GM23338 (cell line): ENCODE measurements at regions not wholly inside any gene's neighbourhood (a gene's known extent, or its start where the extent isn't known, plus 50 kb on each side); places are given as distances from the start of the nearest gene placed in this dataset.

ENCODE experiments used
- ATAC-seq: fragments of 200-7000 bp; cut with Tn5 transposase; 3 replicates; pipeline ENCODE4 v1.9.1; 2020
- DNase-seq: peaks from one replicate; pipeline ENCODE4 v3.0.0-alpha.2; 2015; ENCODE audit warnings: low spot score
- H2AFZ ChIP-seq: fragments of 200-600 bp; sonication (generic); 2 replicates; pipeline ENCODE4 v1.8.0; 2016; ENCODE audit warnings: antibody characterized with exemption, mild to moderate bottlenecking, moderate library complexity
- H3F3A ChIP-seq: fragments of 200-600 bp; sonication (generic); replicated peaks from 2 replicates; pipeline ENCODE4 v1.8.0; 2017; ENCODE audit warnings: antibody characterized with exemption, mixed run types, low read depth
- H3K27ac ChIP-seq: fragments of 200-600 bp; sonication (generic); 2 replicates; pipeline ENCODE4 v1.6.1; 2016; ENCODE audit warnings: low read depth
- H3K27me3 ChIP-seq: fragments of 200-600 bp; sonication (generic); 2 replicates; pipeline ENCODE4 v1.8.0; 2016; ENCODE audit warnings: mild to moderate bottlenecking, mixed run types, moderate library complexity; ENCODE audit not compliant: insufficient read depth
- H3K36me3 ChIP-seq: fragments of 200-600 bp; sonication (generic); 2 replicates; pipeline ENCODE4 v1.8.0; 2016; ENCODE audit warnings: mild to moderate bottlenecking; ENCODE audit not compliant: insufficient read depth
- H3K4me1 ChIP-seq: fragments of 200-600 bp; sonication (generic); 2 replicates; pipeline ENCODE4 v1.8.0; 2016; ENCODE audit warnings: mild to moderate bottlenecking, moderate library complexity; ENCODE audit not compliant: insufficient read depth
- H3K4me2 ChIP-seq: fragments of 200-600 bp; sonication (generic); 2 replicates; pipeline ENCODE4 v1.7.1; 2017; ENCODE audit warnings: mixed run types
- H3K4me3 ChIP-seq: fragments of 200-600 bp; sonication (generic); 2 replicates; pipeline ENCODE4 v1.6.1; 2016; ENCODE audit warnings: mixed run types
- H3K79me2 ChIP-seq: fragments of 200-600 bp; sonication (generic); replicated peaks from 2 replicates; pipeline ENCODE4 v1.8.0; 2017; ENCODE audit warnings: mild to moderate bottlenecking; ENCODE audit not compliant: insufficient read depth
- H3K9me2 ChIP-seq: fragments of 200-600 bp; sonication (generic); 2 replicates; pipeline ENCODE4 v1.8.0; 2017; ENCODE audit not compliant: insufficient read depth
- H4K20me1 ChIP-seq: fragments of 200-600 bp; sonication (generic); replicated peaks from 2 replicates; pipeline ENCODE4 v1.8.0; 2017; ENCODE audit warnings: mild to moderate bottlenecking; ENCODE audit not compliant: insufficient read depth
- H3K27ac Mint-ChIP-seq: 2 replicates; pipeline ENCODE4 v1.8.0; 2020; ENCODE audit warnings: inconsistent platforms, mild to moderate bottlenecking, moderate library complexity, mixed read lengths
- H3K27me3 Mint-ChIP-seq: 3 replicates; pipeline ENCODE4 v1.8.0; 2022; ENCODE audit warnings: low read depth, mild to moderate bottlenecking, moderate library complexity, mixed read lengths, inconsistent platforms; ENCODE audit not compliant: insufficient read depth, poor library complexity
- H3K36me3 Mint-ChIP-seq: 3 replicates; pipeline ENCODE4 v1.8.0; 2021; ENCODE audit warnings: low read depth, mild to moderate bottlenecking, inconsistent platforms, moderate library complexity, mixed read lengths
- H3K4me1 Mint-ChIP-seq: 3 replicates; pipeline ENCODE4 v1.8.0; 2020; ENCODE audit warnings: mild to moderate bottlenecking, inconsistent platforms, mixed read lengths
- H3K4me3 Mint-ChIP-seq: 3 replicates; pipeline ENCODE4 v1.8.0; 2021; ENCODE audit warnings: moderate library complexity, mild to moderate bottlenecking, inconsistent platforms, mixed read lengths
- H3K9me3 Mint-ChIP-seq: 3 replicates; pipeline ENCODE4 v1.8.0; 2020; ENCODE audit warnings: moderate library complexity, mild to moderate bottlenecking, inconsistent platforms, mixed read lengths
- CREB1 ChIP-seq: fragments of 250-450 bp; sonication (Bioruptor Pico); IDR thresholded peaks from 2 replicates; pipeline ENCODE4 v1.5.0; 2020; ENCODE audit warnings: low read depth, mild to moderate bottlenecking, moderate library complexity
- EZH2 ChIP-seq: fragments of 200-600 bp; sonication (generic); IDR thresholded peaks from one replicate; pipeline ENCODE4 v1.8.0; 2017; ENCODE audit warnings: antibody characterized with exemption, mild to moderate bottlenecking, low read depth; ENCODE audit not compliant: unreplicated experiment
- EZH2phosphoT487 ChIP-seq: fragments of 200-600 bp; sonication (generic); IDR thresholded peaks from one replicate; pipeline ENCODE4 v1.8.1; 2018; ENCODE audit warnings: antibody characterized with exemption; ENCODE audit not compliant: unreplicated experiment
- JUNB ChIP-seq: IDR thresholded peaks from one replicate; pipeline ENCODE4 v1.6.1; 2016; ENCODE audit warnings: antibody characterized with exemption; ENCODE audit not compliant: unreplicated experiment
- NANOG ChIP-seq: IDR thresholded peaks from 2 replicates; pipeline ENCODE4 v1.6.1; 2016; ENCODE audit warnings: antibody characterized with exemption, borderline replicate concordance
- POLR2AphosphoS5 ChIP-seq: IDR thresholded peaks from 2 replicates; pipeline ENCODE4 v1.6.1; 2016; ENCODE audit warnings: antibody characterized with exemption, low read depth
- STAT1 ChIP-seq: IDR thresholded peaks from one replicate; pipeline ENCODE4 v1.6.1; 2016; ENCODE audit warnings: antibody characterized with exemption; ENCODE audit not compliant: unreplicated experiment
- ZNF114 ChIP-seq: fragments of 250-450 bp; sonication (Bioruptor Pico); IDR thresholded peaks from 2 replicates; pipeline ENCODE4 v1.5.0; 2020; ENCODE audit warnings: mild to moderate bottlenecking, moderate library complexity
- ZNF331 ChIP-seq: fragments of 250-450 bp; sonication (Bioruptor Pico); IDR thresholded peaks from 2 replicates; pipeline ENCODE4 v1.5.0; 2020; ENCODE audit warnings: low read depth, mild to moderate bottlenecking, moderate library complexity
- TF ChIP-seq, protein P1 (sequence below): IDR thresholded peaks from 2 replicates; pipeline ENCODE4 v1.6.1; 2016; ENCODE audit warnings: antibody characterized with exemption
- TF ChIP-seq, protein P2 (sequence below): IDR thresholded peaks from one replicate; pipeline ENCODE4 v1.6.1; 2018; ENCODE audit warnings: antibody characterized with exemption; ENCODE audit not compliant: unreplicated experiment
- TF ChIP-seq, protein P3 (sequence below): fragments of 250-450 bp; sonication (Bioruptor Pico); IDR thresholded peaks from 2 replicates; pipeline ENCODE4 v1.5.0; 2020; ENCODE audit warnings: mild to moderate bottlenecking, moderate library complexity
- TF ChIP-seq, protein P4 (sequence below), 2 experiments: fragments of 200-600 bp in 1 of 2; sonication (generic) in 1 of 2; conservative IDR thresholded peaks; 2 replicates each; pipeline versions ENCODE4 v1.5.1 to v1.6.1; 2016 to 2017; ENCODE audit warnings: antibody characterized with exemption in 2 of 2, low read depth in 2 of 2, mild to moderate bottlenecking in 2 of 2, moderate library complexity in 1 of 2

DNA sequence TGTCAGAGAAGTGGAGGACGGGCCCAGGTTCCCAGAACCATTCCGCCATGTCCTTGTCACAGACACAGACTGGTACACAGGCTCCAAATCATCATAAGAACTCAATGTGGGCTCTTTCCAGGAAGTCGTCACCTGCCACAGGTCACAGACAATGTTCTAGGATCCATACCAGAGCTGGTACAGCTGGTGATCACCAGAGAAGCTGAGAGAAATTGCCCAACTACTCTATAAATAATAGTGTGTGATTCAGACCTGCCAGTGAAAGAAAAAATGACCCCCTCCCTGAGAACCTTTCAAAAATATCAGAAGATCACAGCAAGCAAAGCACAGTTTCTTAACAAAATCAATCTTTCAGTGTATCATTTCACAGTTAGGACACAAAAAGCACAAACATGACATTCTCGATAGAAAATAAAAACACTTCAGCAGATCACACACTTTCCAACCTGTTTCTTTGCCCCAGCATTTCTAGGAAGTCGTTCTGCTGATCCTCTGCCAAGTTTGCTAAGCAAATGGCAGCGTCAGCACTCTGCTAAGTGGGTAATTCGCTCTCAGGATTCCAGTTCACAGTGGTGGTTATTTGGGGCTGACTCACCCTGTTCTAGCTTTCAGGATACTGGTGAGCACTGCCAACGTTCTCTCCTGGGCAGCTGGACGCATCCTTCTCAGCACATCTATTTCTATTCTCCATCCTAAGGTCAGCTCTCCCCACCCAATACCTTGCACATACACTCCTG lies 223.3 kb upstream of the SFSWAP start:
- Mint-ChIP-seq H3K4me1 (no peaks in the 10 kb centered on the region), H3K9me3 (no peaks in the 10 kb centered on the region), H3K36me3 (no peaks in the 10 kb centered on the region), H3K27me3 (no peaks in the 10 kb centered on the region), H3K27ac (no peak overlapping the region), H3K4me3 (no peak overlapping the region)
- H3K27me3 ChIP-seq: no peaks in the 10 kb centered on the region
- no peak for TF ChIP-seq CREB1 (CRISPR knock-in tag)
- TF ChIP-seq, protein P1, sequence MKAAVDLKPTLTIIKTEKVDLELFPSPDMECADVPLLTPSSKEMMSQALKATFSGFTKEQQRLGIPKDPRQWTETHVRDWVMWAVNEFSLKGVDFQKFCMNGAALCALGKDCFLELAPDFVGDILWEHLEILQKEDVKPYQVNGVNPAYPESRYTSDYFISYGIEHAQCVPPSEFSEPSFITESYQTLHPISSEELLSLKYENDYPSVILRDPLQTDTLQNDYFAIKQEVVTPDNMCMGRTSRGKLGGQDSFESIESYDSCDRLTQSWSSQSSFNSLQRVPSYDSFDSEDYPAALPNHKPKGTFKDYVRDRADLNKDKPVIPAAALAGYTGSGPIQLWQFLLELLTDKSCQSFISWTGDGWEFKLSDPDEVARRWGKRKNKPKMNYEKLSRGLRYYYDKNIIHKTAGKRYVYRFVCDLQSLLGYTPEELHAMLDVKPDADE: no peak
- no peak for TF ChIP-seq EZH2
- TF ChIP-seq NANOG: no peak
- no peak for TF ChIP-seq ZNF114 (CRISPR knock-in tag)
- TF ChIP-seq POLR2AphosphoS5: no peak
- TF ChIP-seq, protein P2, sequence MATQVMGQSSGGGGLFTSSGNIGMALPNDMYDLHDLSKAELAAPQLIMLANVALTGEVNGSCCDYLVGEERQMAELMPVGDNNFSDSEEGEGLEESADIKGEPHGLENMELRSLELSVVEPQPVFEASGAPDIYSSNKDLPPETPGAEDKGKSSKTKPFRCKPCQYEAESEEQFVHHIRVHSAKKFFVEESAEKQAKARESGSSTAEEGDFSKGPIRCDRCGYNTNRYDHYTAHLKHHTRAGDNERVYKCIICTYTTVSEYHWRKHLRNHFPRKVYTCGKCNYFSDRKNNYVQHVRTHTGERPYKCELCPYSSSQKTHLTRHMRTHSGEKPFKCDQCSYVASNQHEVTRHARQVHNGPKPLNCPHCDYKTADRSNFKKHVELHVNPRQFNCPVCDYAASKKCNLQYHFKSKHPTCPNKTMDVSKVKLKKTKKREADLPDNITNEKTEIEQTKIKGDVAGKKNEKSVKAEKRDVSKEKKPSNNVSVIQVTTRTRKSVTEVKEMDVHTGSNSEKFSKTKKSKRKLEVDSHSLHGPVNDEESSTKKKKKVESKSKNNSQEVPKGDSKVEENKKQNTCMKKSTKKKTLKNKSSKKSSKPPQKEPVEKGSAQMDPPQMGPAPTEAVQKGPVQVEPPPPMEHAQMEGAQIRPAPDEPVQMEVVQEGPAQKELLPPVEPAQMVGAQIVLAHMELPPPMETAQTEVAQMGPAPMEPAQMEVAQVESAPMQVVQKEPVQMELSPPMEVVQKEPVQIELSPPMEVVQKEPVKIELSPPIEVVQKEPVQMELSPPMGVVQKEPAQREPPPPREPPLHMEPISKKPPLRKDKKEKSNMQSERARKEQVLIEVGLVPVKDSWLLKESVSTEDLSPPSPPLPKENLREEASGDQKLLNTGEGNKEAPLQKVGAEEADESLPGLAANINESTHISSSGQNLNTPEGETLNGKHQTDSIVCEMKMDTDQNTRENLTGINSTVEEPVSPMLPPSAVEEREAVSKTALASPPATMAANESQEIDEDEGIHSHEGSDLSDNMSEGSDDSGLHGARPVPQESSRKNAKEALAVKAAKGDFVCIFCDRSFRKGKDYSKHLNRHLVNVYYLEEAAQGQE: no peak
- TF ChIP-seq STAT1: no peak
- TF ChIP-seq EZH2phosphoT487: no peak
- TF ChIP-seq, protein P3, sequence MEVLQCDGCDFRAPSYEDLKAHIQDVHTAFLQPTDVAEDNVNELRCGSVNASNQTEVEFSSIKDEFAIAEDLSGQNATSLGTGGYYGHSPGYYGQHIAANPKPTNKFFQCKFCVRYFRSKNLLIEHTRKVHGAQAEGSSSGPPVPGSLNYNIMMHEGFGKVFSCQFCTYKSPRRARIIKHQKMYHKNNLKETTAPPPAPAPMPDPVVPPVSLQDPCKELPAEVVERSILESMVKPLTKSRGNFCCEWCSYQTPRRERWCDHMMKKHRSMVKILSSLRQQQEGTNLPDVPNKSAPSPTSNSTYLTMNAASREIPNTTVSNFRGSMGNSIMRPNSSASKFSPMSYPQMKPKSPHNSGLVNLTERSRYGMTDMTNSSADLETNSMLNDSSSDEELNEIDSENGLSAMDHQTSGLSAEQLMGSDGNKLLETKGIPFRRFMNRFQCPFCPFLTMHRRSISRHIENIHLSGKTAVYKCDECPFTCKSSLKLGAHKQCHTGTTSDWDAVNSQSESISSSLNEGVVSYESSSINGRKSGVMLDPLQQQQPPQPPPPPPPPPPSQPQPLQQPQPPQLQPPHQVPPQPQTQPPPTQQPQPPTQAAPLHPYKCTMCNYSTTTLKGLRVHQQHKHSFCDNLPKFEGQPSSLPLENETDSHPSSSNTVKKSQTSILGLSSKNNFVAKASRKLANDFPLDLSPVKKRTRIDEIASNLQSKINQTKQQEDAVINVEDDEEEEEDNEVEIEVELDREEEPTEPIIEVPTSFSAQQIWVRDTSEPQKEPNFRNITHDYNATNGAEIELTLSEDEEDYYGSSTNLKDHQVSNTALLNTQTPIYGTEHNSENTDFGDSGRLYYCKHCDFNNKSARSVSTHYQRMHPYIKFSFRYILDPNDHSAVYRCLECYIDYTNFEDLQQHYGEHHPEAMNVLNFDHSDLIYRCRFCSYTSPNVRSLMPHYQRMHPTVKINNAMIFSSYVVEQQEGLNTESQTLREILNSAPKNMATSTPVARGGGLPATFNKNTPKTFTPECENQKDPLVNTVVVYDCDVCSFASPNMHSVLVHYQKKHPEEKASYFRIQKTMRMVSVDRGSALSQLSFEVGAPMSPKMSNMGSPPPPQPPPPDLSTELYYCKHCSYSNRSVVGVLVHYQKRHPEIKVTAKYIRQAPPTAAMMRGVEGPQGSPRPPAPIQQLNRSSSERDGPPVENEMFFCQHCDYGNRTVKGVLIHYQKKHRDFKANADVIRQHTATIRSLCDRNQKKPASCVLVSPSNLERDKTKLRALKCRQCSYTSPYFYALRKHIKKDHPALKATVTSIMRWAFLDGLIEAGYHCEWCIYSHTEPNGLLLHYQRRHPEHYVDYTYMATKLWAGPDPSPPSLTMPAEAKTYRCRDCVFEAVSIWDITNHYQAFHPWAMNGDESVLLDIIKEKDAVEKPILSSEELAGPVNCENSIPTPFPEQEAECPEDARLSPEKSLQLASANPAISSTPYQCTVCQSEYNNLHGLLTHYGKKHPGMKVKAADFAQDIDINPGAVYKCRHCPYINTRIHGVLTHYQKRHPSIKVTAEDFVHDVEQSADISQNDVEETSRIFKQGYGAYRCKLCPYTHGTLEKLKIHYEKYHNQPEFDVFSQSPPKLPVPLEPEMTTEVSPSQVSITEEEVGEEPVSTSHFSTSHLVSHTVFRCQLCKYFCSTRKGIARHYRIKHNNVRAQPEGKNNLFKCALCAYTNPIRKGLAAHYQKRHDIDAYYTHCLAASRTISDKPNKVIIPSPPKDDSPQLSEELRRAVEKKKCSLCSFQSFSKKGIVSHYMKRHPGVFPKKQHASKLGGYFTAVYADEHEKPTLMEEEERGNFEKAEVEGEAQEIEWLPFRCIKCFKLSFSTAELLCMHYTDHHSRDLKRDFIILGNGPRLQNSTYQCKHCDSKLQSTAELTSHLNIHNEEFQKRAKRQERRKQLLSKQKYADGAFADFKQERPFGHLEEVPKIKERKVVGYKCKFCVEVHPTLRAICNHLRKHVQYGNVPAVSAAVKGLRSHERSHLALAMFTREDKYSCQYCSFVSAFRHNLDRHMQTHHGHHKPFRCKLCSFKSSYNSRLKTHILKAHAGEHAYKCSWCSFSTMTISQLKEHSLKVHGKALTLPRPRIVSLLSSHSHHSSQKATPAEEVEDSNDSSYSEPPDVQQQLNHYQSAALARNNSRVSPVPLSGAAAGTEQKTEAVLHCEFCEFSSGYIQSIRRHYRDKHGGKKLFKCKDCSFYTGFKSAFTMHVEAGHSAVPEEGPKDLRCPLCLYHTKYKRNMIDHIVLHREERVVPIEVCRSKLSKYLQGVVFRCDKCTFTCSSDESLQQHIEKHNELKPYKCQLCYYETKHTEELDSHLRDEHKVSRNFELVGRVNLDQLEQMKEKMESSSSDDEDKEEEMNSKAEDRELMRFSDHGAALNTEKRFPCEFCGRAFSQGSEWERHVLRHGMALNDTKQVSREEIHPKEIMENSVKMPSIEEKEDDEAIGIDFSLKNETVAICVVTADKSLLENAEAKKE (CRISPR knock-in tag): no peak
- TF ChIP-seq, protein P4, sequence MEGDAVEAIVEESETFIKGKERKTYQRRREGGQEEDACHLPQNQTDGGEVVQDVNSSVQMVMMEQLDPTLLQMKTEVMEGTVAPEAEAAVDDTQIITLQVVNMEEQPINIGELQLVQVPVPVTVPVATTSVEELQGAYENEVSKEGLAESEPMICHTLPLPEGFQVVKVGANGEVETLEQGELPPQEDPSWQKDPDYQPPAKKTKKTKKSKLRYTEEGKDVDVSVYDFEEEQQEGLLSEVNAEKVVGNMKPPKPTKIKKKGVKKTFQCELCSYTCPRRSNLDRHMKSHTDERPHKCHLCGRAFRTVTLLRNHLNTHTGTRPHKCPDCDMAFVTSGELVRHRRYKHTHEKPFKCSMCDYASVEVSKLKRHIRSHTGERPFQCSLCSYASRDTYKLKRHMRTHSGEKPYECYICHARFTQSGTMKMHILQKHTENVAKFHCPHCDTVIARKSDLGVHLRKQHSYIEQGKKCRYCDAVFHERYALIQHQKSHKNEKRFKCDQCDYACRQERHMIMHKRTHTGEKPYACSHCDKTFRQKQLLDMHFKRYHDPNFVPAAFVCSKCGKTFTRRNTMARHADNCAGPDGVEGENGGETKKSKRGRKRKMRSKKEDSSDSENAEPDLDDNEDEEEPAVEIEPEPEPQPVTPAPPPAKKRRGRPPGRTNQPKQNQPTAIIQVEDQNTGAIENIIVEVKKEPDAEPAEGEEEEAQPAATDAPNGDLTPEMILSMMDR (conservative IDR thresholded peaks at IDR 0.05; ENCODE audit: low read depth in 2 of 2): no peak
- no peak for TF ChIP-seq JUNB
- TF ChIP-seq ZNF331: no peak
- no peaks in the 10 kb centered on the region for H3K9me2 ChIP-seq
- no peak overlapping the region for H3K4me3 ChIP-seq
- no peaks in the 10 kb centered on the region; the same call in 1 of the 2 replicates for H3K36me3 ChIP-seq
- H3K27ac ChIP-seq: no peak overlapping the region
- DNase-seq: no peak
- no peaks in the 10 kb centered on the region for H3F3A ChIP-seq
- no peaks in the 10 kb centered on the region for H4K20me1 ChIP-seq
- H3K79me2 ChIP-seq: no peaks in the 10 kb centered on the region
- H3K4me1 ChIP-seq: no peaks in the 10 kb centered on the region
- no peak overlapping the region for H2AFZ ChIP-seq
- ATAC-seq: no peak; the same call in 2 of the 3 replicates
- H3K4me2 ChIP-seq: no peak overlapping the region
